A673 (cell line): ENCODE measurements at regions not wholly inside any gene's neighbourhood (a gene's known extent, or its start where the extent isn't known, plus 50 kb on each side); places are given as distances from the start of the nearest gene placed in this dataset.

ENCODE experiments used
- EZH2 ChIP-seq: fragments of 200-600 bp; sonication (generic); IDR thresholded peaks from 2 replicates; pipeline ENCODE4 v1.6.1; 2017; ENCODE audit warnings: borderline replicate concordance, low read depth, mild to moderate bottlenecking, mixed read lengths, antibody characterized with exemption, low read length; ENCODE audit not compliant: poor library complexity, severe bottlenecking
- TF ChIP-seq, protein P1 (sequence below): fragments of 300-800, 200-600 bp; sonication (generic); conservative IDR thresholded peaks from 2 replicates; pipeline ENCODE4 v1.5.1; 2017; ENCODE audit warnings: low read depth, mild to moderate bottlenecking, antibody characterized with exemption, low read length, moderate library complexity, mixed read lengths

- TF ChIP-seq, protein P1, sequence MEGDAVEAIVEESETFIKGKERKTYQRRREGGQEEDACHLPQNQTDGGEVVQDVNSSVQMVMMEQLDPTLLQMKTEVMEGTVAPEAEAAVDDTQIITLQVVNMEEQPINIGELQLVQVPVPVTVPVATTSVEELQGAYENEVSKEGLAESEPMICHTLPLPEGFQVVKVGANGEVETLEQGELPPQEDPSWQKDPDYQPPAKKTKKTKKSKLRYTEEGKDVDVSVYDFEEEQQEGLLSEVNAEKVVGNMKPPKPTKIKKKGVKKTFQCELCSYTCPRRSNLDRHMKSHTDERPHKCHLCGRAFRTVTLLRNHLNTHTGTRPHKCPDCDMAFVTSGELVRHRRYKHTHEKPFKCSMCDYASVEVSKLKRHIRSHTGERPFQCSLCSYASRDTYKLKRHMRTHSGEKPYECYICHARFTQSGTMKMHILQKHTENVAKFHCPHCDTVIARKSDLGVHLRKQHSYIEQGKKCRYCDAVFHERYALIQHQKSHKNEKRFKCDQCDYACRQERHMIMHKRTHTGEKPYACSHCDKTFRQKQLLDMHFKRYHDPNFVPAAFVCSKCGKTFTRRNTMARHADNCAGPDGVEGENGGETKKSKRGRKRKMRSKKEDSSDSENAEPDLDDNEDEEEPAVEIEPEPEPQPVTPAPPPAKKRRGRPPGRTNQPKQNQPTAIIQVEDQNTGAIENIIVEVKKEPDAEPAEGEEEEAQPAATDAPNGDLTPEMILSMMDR = no peak
- no peak for TF ChIP-seq EZH2
These were observed 385.9 kb upstream of the CYRIA start for GRCh38 chr2:17051538-17051937.
